ENCODE measurements at regions not wholly inside any gene's neighbourhood (a gene's known extent, or its start where the extent isn't known, plus 50 kb on each side); places are given as distances from the start of the nearest gene placed in this dataset.

- TF ChIP-seq, protein P1, sequence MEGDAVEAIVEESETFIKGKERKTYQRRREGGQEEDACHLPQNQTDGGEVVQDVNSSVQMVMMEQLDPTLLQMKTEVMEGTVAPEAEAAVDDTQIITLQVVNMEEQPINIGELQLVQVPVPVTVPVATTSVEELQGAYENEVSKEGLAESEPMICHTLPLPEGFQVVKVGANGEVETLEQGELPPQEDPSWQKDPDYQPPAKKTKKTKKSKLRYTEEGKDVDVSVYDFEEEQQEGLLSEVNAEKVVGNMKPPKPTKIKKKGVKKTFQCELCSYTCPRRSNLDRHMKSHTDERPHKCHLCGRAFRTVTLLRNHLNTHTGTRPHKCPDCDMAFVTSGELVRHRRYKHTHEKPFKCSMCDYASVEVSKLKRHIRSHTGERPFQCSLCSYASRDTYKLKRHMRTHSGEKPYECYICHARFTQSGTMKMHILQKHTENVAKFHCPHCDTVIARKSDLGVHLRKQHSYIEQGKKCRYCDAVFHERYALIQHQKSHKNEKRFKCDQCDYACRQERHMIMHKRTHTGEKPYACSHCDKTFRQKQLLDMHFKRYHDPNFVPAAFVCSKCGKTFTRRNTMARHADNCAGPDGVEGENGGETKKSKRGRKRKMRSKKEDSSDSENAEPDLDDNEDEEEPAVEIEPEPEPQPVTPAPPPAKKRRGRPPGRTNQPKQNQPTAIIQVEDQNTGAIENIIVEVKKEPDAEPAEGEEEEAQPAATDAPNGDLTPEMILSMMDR (IDR thresholded peaks at IDR 0.05; ENCODE audit: low read depth, low read length) = no peak
- DNase-seq (ENCODE audit: extremely low read depth, low read depth) = no peak
Observed at GRCh38 chr6:1137849-1138248, 174.0 kb upstream of the FOXQ1 start.

DNA sequence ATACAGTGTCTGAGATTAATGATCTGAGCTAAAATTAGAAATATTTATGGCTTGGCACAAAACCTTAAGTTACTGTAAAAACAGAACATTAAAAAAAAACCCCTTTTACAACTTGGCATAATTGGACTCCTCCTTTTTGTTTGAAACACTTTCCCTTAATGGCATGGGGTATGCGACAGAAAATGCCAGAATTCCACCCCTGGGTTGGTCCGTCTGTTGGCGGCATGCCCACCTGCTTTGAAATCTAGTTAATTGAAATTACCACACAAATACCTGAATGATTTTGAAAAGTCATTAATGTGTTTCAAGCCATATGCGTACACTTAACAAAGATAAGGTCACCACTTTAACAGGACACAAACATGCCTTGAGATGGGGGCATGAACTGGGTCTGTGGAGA, 175.1 kb upstream of the FOXQ1 start:
- no peak for DNase-seq (ENCODE audit: extremely low read depth, low read depth)
- TF ChIP-seq, protein P1 (IDR thresholded peaks at IDR 0.05; ENCODE audit: low read depth, low read length) = no peak

- DNase-seq (ENCODE audit: extremely low read depth, low read depth) = peak; percentile 70
- TF ChIP-seq, protein P1 (IDR thresholded peaks at IDR 0.05; ENCODE audit: low read depth, low read length) = no peak
Observed at GRCh38 chr6:1136415-1136774, 175.5 kb upstream of the FOXQ1 start.

DNA sequence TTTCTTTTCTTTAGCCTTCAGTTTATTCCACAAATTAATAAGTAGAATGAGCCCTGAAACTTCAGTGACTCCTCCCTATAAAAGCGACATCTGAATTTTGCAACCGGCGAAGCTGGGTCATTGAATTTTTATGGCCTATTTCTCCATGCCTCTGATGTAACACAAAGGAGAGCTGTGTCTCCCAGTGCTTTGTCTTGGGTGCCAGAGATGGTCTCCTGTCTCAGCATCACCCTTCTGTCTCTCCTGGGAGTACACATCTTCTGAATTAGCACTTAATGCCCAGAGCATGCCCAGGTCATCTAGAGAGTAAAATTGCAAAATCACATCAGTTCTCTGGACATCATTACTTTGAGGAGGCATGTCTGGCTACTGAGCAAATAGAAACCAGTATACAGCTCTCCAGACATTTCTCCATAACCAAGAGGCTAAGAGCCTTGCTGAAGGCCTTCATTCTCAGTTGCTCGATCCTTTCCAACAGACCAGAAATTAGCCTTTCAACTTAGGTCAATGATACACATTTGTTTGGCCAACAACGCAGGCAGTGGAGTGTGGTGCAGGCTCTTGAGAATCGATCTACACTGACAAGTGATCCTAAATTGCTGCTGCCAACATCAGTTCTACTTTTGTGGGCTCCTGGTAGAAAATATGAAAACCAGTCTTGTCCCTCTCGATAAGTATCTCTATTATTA, 176.0 kb upstream of the FOXQ1 start:
- TF ChIP-seq, protein P1 (IDR thresholded peaks at IDR 0.05; ENCODE audit: low read depth, low read length) = no peak
- no peak for DNase-seq (ENCODE audit: extremely low read depth, low read depth)

GRCh38 chr6:1131285-1132079, 180.4 kb upstream of the FOXQ1 start:
- peak; percentile 77 for DNase-seq (ENCODE audit: extremely low read depth, low read depth)
- TF ChIP-seq, protein P1 (IDR thresholded peaks at IDR 0.05; ENCODE audit: low read depth, low read length) = no peak

- DNase-seq (ENCODE audit: extremely low read depth, low read depth) = no peak
- TF ChIP-seq, protein P1 (IDR thresholded peaks at IDR 0.05; ENCODE audit: low read depth, low read length) = no peak
Observed at GRCh38 chr6:1130709-1131108, 181.2 kb upstream of the FOXQ1 start.

- TF ChIP-seq, protein P1 (IDR thresholded peaks at IDR 0.05; ENCODE audit: low read depth, low read length) = no peak
- peak; percentile 47 for DNase-seq (ENCODE audit: extremely low read depth, low read depth)
Observed at GRCh38 chr6:1129131-1129530, 182.8 kb upstream of the FOXQ1 start.
